ENCODE measurements at regions not wholly inside any gene's neighbourhood (a gene's known extent, or its start where the extent isn't known, plus 50 kb on each side); places are given as distances from the start of the nearest gene placed in this dataset.
"Not testable (repeated sequence)": the region's sequence is repeated elsewhere in the genome, so short reads cannot be mapped to it uniquely, and the experiment has no call there.

DNA sequence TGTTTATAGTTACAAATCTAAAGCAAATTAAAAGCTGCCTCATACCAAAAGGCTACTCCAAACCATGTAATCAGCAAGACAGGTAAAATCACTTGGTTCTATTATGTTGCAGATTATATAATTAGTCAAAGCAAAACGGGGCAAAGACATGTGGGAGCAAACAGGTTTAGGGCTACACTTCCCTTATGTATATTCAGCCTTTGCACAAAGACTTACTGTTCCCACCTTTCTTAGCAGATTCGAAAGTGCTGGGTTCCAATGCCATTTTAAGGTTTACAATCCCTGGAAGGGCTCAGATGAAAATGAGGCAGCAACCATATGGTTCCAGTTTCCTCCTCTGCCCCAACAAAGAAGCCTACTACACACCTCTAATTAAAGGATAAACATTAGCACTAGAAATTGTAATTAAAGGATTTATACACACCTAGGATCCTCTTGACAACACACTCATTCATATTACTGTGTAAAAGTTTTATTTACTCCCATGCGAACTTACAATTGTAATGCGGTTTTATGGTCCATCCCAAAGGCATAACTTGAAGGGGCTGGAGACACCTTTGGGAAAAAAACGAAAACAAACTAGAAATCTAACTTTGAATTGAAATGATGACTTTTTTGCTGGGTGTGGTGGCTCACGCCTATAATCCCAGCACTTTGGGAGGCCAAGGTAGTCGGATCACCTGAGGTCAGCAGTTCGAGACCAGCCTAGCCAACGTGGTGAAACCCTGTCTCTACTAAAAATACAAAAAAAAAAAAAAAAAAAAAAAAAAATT, 117.3 kb upstream of the PKN2 start:
- Mint-ChIP-seq H3K4me1 (no peaks in the 10 kb centered on the region), H3K36me3 (no peaks in the 10 kb centered on the region), H3K9me3 (no peaks in the 10 kb centered on the region), H3K27me3 (peaks cover 7% of the 10 kb centered on the region), H3K4me3 (no peak overlapping the region), H3K27ac (no peak overlapping the region)
- no peak for DNase-seq

DNA sequence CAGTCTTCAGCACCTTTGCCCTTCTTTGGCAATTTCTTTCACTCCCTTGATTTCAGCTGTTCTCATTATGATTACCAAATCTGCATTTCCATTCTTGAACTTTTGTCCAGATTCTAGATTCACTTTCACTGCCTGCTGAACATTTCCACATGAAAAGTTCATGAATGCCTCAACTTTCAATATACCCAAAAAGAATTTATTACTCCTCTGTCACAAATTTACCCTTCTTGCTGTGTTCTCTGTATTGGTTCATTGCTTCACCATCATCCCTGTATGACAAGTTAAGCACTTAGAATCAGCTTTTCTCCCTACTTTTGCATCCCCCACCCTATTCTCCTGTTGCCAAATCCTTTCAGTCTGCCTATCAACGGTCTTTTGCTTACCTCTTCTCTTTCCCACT, 112.6 kb upstream of the PKN2 start:
- Mint-ChIP-seq H3K27ac (no peak overlapping the region), H3K36me3 (no peaks in the 10 kb centered on the region), H3K4me3 (no peak overlapping the region), H3K4me1 (no peaks in the 10 kb centered on the region), H3K9me3 (no peaks in the 10 kb centered on the region), H3K27me3 (peaks cover 13% of the 10 kb centered on the region)
- no peak for DNase-seq

DNA sequence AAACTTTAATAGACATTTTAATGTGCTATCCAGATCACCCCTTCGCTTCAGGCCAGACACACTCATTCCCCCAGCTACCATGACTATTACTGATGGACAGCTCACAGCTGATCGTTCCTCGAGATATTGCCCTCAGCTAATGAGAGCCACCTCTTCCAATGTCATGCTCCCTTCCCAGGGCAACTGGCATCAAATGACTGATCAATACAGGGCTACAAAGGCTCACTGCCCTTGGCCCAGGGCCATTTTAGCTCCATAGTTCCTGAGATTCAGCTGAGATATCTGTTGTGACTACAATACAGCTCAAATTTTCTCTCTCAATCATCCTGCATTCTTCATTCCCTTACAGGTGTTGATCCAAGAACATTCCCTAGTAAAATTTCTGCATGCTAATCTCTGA, 104.5 kb upstream of the PKN2 start:
- no peaks in the 10 kb centered on the region for H3K4me1 Mint-ChIP-seq
- H3K4me3 Mint-ChIP-seq, result no peak overlapping the region
- no peak for DNase-seq
- no peaks in the 10 kb centered on the region for H3K36me3 Mint-ChIP-seq
- no peaks in the 10 kb centered on the region for H3K9me3 Mint-ChIP-seq
- H3K27me3 Mint-ChIP-seq, result peaks cover 14% of the 10 kb centered on the region
- H3K27ac Mint-ChIP-seq, result no peak overlapping the region

DNA sequence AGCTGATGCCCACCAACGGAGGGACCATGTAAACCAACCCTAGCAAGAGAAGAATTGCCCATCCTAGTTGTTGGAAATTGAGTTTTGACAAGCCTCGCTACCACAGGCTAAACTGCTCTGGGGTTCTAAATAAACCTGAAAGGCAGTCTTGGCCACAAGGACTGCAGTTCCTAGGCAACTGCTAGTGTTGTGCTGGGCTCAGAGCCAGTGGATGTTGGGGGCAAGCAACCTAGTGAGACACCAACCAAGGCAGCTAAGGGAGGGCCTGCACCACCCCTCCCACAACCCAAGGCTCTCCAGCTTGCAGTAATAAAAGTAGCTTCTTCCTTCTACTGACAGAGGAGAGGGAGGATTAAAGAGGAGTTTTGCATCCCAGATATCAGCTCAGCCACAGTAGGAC, 102.4 kb upstream of the PKN2 start:
- H3K4me3 Mint-ChIP-seq, result no peak overlapping the region
- no peaks in the 10 kb centered on the region for H3K4me1 Mint-ChIP-seq
- no peaks in the 10 kb centered on the region for H3K9me3 Mint-ChIP-seq
- no peak for DNase-seq
- no peak overlapping the region for H3K27ac Mint-ChIP-seq
- no peaks in the 10 kb centered on the region for H3K36me3 Mint-ChIP-seq
- peaks cover 26% of the 10 kb centered on the region for H3K27me3 Mint-ChIP-seq

DNA sequence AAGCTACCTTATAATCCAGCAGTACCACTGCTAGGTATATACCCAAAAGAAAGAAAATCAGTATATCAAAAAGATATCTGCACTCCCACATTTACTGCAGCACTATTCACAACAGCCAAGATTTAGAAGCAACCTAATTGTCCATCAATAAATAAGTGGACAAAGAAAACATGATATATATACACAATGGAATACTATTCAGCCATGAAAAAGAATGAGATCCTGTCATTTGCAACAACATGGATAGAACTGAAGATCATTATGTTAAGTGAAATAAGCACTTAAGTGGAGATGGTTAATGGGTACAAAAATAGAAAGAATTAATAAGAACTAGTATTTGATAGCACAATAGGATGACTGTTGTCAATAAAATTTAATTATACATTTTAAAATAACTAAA, 90.7 kb upstream of the PKN2 start:
- Mint-ChIP-seq H3K36me3 (no peaks in the 10 kb centered on the region), H3K27ac (no peak overlapping the region), H3K4me1 (peaks cover 4% of the 10 kb centered on the region), H3K4me3 (no peak overlapping the region), H3K9me3 (peaks cover 6% of the 10 kb centered on the region), H3K27me3 (no peaks in the 10 kb centered on the region)
- DNase-seq, result no peak

DNA sequence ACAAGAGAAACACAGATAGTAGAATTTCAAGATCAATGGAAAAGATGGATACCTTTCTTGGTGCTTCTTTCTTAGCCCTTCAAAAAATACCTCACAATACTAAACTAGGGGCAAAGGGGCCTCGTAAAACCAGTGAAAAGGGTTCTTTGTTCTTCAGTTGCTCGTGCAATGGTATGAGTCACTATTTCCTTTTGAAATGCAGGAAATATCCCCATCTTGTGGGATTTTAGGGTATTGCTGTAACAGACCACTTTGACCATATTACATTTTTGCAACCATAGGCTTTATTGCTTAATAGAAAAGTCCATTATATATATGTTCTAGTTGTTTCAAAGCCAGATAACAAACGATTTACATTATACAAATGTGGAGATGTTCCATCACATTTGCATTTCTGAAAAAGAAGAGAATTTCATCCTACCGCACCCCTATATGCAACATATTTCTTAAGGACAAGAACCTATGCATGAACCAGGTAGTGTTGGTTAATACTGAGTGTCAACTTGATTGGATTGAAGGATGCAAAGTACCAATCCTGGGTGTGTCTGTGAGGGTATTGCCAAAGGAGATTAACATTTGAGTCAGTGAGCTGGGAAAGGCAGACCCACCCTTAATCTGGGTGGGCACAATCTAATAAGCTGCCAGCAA, 88.6 kb upstream of the PKN2 start:
- no peaks in the 10 kb centered on the region for H3K27me3 Mint-ChIP-seq
- H3K4me3 Mint-ChIP-seq, result no peak overlapping the region
- no peak overlapping the region for H3K27ac Mint-ChIP-seq
- H3K4me1 Mint-ChIP-seq, result peaks cover 4% of the 10 kb centered on the region
- no peaks in the 10 kb centered on the region for H3K36me3 Mint-ChIP-seq
- no peak for DNase-seq
- peaks cover 6% of the 10 kb centered on the region for H3K9me3 Mint-ChIP-seq

DNA sequence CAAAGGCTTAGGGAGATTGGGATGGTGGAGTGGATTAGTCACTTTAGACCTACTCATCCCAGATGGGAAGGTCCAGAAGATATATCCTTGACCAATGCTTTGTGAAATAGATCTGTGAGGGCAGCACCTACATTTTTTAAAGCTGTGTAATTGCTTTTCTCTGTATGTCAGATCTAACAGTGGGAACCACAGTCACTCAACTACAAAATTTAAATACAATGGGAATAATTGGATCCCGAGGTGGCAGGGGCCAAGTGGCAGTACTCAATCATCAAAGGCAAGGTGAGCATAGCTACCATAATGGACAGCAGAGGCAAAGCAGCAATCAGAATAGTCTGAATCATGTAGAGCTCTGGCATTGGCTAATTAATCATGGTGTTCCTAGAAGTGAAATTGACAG, 86.1 kb upstream of the PKN2 start:
- not testable (repeated sequence) for H3K27me3 Mint-ChIP-seq, DNase-seq, H3K27ac Mint-ChIP-seq, H3K4me1 Mint-ChIP-seq, H3K4me3 Mint-ChIP-seq, H3K9me3 Mint-ChIP-seq, H3K36me3 Mint-ChIP-seq

DNA sequence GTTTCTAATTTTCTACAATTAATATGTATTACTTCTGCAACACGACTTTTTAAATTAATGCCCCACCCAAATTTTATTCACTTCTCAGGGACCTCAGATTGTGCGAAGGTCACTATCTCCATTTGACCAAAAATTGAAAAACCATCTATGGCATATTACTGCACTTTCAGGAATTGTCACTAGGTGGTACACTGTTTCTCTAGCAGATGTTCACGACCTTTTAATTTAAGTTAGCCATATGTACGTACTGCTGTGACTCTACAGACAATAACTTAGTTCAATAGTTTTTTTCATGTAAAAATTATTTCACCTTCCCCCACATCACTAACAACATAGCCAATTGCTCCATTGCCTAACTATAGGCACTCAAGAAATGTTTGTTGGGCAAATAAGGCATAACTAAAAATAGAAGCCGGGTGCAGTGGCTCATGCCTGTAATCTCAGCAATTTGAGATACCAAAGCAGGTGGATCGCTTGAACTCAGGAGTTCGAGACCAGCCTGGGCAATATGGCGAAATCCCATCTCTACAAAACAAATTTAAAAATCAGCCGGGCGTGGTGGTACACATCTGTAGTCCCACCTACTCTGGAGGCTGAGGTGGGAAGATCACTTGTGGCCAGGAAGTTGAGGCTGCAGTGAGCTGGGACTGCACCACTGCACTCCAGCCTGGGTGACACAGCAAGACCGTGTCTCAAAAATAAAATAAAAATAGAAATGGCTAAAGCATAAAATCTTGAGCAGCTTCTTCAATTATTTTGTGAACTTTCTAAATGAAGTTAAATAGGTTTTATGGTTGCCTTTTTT, 75.7 kb upstream of the PKN2 start:
- no peak for DNase-seq
- Mint-ChIP-seq H3K36me3 (no peaks in the 10 kb centered on the region), H3K27me3 (no peaks in the 10 kb centered on the region), H3K27ac (no peak overlapping the region), H3K4me1 (no peaks in the 10 kb centered on the region), H3K9me3 (no peaks in the 10 kb centered on the region), H3K4me3 (no peak overlapping the region)

DNA sequence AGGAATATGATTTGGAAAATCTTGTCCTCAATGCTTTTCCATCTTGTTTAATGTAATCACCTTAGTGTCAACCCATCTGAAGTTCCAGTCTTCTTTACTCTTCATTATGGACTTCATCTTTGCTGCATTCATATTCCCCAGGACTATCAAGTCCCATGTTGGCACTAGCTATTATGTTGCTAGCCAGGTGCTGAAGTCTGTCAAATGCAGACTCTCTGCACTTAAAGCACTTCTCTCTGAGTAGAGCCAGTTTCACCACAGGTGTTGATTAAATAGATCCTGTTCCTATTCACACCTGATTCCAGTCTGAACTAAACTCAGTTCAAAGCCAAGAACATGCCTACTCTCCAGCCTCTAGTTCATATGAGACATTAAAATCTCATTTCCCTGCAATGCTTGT, 75.0 kb upstream of the PKN2 start:
- no peak overlapping the region for H3K4me3 Mint-ChIP-seq

DNA sequence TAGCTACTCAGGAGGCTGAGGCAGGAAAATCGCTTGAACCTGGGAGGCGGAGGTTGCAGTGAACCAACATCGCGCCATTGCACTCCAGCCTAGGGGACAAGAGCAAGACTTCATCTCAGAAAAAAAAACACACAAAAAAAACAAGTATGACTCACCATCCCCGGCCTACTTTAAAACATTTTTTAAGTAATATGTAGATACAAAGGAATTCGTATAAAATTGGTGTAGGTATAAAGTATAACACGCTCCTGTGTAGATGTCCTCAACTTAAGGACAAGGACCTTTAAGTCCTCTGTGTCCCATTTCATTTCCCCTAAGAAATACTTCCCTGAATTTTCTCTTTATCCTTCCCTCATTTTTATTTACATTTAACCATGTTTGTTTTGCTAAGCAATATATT, 73.4 kb upstream of the PKN2 start:
- no peaks in the 10 kb centered on the region for H3K9me3 Mint-ChIP-seq
- no peaks in the 10 kb centered on the region for H3K36me3 Mint-ChIP-seq
- no peaks in the 10 kb centered on the region for H3K27me3 Mint-ChIP-seq
- H3K27ac Mint-ChIP-seq, result no peak overlapping the region
- H3K4me1 Mint-ChIP-seq, result no peaks in the 10 kb centered on the region
- no peak for DNase-seq
- no peak overlapping the region for H3K4me3 Mint-ChIP-seq

More for the DNA sequence above, 75.0 kb upstream of the PKN2 start:
- no peaks in the 10 kb centered on the region for H3K36me3 Mint-ChIP-seq
- H3K27me3 Mint-ChIP-seq, result no peaks in the 10 kb centered on the region
- no peaks in the 10 kb centered on the region for H3K4me1 Mint-ChIP-seq
- no peak for DNase-seq
- H3K27ac Mint-ChIP-seq, result no peak overlapping the region
- H3K9me3 Mint-ChIP-seq, result no peaks in the 10 kb centered on the region

DNA sequence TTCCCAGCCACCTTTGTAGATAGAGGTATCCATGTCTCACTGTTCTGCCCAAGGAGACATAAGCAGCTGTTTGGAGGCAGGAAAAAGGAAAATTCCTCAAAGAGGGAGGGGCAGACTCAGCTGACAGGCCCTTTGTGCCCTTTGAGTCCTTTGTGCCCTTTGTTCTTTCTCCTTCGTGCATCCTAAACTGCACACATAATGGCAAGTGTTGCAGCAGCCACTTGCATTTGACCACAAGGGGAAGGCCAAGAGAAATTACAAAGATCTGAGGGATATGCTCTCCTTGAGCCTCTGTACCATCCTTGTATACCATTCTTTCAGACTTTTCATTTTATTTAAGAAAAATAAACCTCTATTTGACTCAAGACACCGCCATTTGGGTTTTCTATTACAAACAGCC, 71.8 kb upstream of the PKN2 start:
- no peaks in the 10 kb centered on the region for H3K4me1 Mint-ChIP-seq
- DNase-seq, result no peak
- peaks cover 2% of the 10 kb centered on the region for H3K9me3 Mint-ChIP-seq
- H3K27me3 Mint-ChIP-seq, result no peaks in the 10 kb centered on the region
- no peak overlapping the region for H3K4me3 Mint-ChIP-seq
- H3K27ac Mint-ChIP-seq, result no peak overlapping the region
- H3K36me3 Mint-ChIP-seq, result no peaks in the 10 kb centered on the region

DNA sequence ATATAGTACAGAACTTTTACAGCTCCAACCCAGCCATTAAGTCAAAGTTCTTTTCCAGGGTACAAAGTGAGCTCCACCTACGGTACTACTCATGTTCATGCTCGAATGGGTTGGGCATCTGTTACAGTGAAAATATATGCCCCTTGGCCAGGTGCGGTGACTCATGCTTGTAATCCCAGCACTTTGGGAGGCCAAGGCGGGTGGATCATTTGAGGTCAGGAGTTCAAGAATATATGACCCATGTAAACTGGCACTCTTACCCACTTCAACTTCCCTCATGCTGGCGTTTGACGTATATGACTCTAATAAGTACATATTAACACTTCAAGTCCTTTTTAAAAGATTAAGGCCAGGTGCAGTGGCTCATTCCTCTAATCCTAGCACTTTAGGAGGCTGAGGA, 71.3 kb upstream of the PKN2 start:
- H3K36me3 Mint-ChIP-seq, result peaks cover 2% of the 10 kb centered on the region
- no peaks in the 10 kb centered on the region for H3K4me1 Mint-ChIP-seq
- no peaks in the 10 kb centered on the region for H3K27me3 Mint-ChIP-seq
- H3K27ac Mint-ChIP-seq, result no peak overlapping the region
- no peak for DNase-seq
- H3K9me3 Mint-ChIP-seq, result peaks cover 6% of the 10 kb centered on the region
- no peak overlapping the region for H3K4me3 Mint-ChIP-seq

DNA sequence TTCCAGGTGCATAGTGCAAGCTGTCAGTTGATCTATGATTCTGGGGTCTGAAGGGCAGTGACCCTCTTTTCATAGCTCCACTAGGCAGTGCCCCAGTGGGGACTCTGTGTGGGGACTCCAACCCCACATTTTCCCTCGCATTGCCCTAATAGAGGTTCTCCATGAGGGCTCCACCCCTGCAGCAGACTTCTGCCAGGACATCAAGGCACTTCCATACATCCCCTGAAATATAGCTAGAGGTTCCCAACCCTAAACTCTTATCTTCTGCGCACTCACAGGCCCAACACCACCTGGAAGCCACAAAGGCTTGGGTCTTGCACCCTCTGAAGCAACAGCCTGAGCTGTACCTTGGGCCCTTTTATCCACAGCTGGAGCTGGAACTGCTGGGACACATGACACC, 65.7 kb upstream of the PKN2 start:
- H3K36me3 Mint-ChIP-seq, result peaks cover 12% of the 10 kb centered on the region
- no peak overlapping the region for H3K27ac Mint-ChIP-seq
- H3K4me3 Mint-ChIP-seq, result no peak overlapping the region
- H3K27me3 Mint-ChIP-seq, result no peaks in the 10 kb centered on the region
- no peak for DNase-seq
- H3K9me3 Mint-ChIP-seq, result peaks cover 27% of the 10 kb centered on the region
- no peaks in the 10 kb centered on the region for H3K4me1 Mint-ChIP-seq

DNA sequence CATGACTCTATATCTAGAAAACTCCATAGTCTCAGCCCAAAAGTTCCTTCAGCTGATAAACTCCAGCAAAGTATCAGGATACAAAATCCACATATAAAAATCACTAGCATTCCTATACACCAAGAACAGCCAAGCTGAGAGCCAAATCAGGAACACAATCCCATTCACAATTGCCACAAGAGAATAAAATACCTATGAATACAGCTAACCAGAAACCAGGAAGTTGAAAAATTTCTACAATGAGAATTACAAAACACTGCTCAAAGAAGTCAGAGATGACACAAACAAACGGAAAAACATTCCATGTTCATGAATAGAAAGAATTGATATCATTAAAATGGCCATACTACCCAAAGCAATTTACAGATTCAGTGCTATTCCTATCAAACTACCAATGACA, 61.0 kb upstream of the PKN2 start:
- not testable (repeated sequence) for H3K27me3 Mint-ChIP-seq, H3K4me3 Mint-ChIP-seq

More for the DNA sequence above, 61.0 kb upstream of the PKN2 start:
- H3K4me1 Mint-ChIP-seq, H3K36me3 Mint-ChIP-seq, DNase-seq, H3K27ac Mint-ChIP-seq: not testable (repeated sequence)
- peaks cover 17% of the 10 kb centered on the region for H3K9me3 Mint-ChIP-seq
